H1 (cell line): ENCODE measurements at regions not wholly inside any gene's neighbourhood (a gene's known extent, or its start where the extent isn't known, plus 50 kb on each side); places are given as distances from the start of the nearest gene placed in this dataset.
A peak's percentile ranks its signal among the peaks of the same experiment; 100 is the strongest.

Experiments
- CTCF ChIA-PET: fragments of 300-600 bp; sonication (Branson Sonifier 250); formaldehyde crosslinking; loops from one replicate; lab custom pipeline; 2021; ENCODE audit not compliant: partially characterized antibody; lab: Charles Lee
- POLR2A ChIA-PET: fragments of 300-600 bp; sonication (Branson Sonifier 250); formaldehyde crosslinking; loops from one replicate; lab custom pipeline; 2021; ENCODE audit warnings: inconsistent platforms; ENCODE audit not compliant: partially characterized antibody; lab: Charles Lee
- DNase-seq, 2 experiments: peaks; one replicate each; pipeline versions ENCODE4 v3.0.0 to v3.0.0-alpha.2; 2010 to 2022; ENCODE audit warnings: low spot score in 2 of 2, low read depth in 1 of 2, mixed read lengths in 1 of 2
- FAIRE-seq: peaks from 2 replicates; lab custom pipeline; 2011; peaks lifted over from hg19 to GRCh38; lab: Jason Lieb, UNC
- H2AFZ ChIP-seq: 2 replicates; pipeline ENCODE4 v1.8.1; 2012; ENCODE audit warnings: low read length, inconsistent platforms
- H2AK5ac ChIP-seq: 2 replicates; pipeline ENCODE4 v1.6.1; 2013; ENCODE audit warnings: low read depth, low read length
- H2BK120ac ChIP-seq: replicated peaks from 2 replicates; pipeline ENCODE3; 2013; ENCODE audit warnings: low read depth, low read length, inconsistent platforms
- H2BK12ac ChIP-seq: 2 replicates; pipeline ENCODE4 v1.6.1; 2013; ENCODE audit warnings: low read depth, low read length
- H2BK15ac ChIP-seq: 2 replicates; pipeline ENCODE4 v1.6.1; 2013; ENCODE audit warnings: low read length
- H2BK20ac ChIP-seq: 2 replicates; pipeline ENCODE4 v1.6.1; 2013; ENCODE audit warnings: low read length
- H2BK5ac ChIP-seq: 2 replicates; pipeline ENCODE4 v1.6.1; 2013; ENCODE audit warnings: low read depth, low read length
- H3K14ac ChIP-seq: 2 replicates; pipeline ENCODE4 v1.6.1; 2013; ENCODE audit warnings: inconsistent platforms; ENCODE audit not compliant: insufficient read length
- H3K18ac ChIP-seq: 2 replicates; pipeline ENCODE4 v1.6.1; 2013; ENCODE audit warnings: low read length; ENCODE audit errors: extremely low read depth
- H3K23ac ChIP-seq: 2 replicates; pipeline ENCODE4 v1.6.1; 2013; ENCODE audit warnings: inconsistent platforms; ENCODE audit not compliant: insufficient read length
- H3K23me2 ChIP-seq: 2 replicates; pipeline ENCODE4 v1.6.1; 2013; ENCODE audit warnings: low read depth, low read length
- H3K27ac ChIP-seq: 2 replicates; pipeline ENCODE4 v1.6.1; 2011; ENCODE audit warnings: low read depth, low read length, inconsistent platforms
- H3K27me3 ChIP-seq, 4 experiments: replicated peaks in 1 of 4; 1 replicate in 1 of 4; 2 replicates in 3 of 4; pipeline versions ENCODE4 v1.6.1 to v1.8.1; 2011 to 2013; ENCODE audit warnings: low read length in 3 of 4, mild to moderate bottlenecking in 3 of 4, inconsistent platforms in 2 of 4, mixed read lengths in 2 of 4, moderate library complexity in 1 of 4; ENCODE audit not compliant: control insufficient read depth in 3 of 4, insufficient read depth in 3 of 4; ENCODE audit errors: extremely low read depth in 1 of 4
- H3K36me3 ChIP-seq, 4 experiments: 2 replicates each; pipeline versions ENCODE4 v1.6.1 to v1.8.1; 2011 to 2013; ENCODE audit warnings: mild to moderate bottlenecking in 4 of 4, low read length in 3 of 4, moderate library complexity in 2 of 4, control low read depth in 1 of 4, inconsistent platforms in 1 of 4; ENCODE audit not compliant: insufficient read depth in 4 of 4, control insufficient read depth in 2 of 4
- H3K4ac ChIP-seq: replicated peaks from 2 replicates; pipeline ENCODE3; 2013; ENCODE audit warnings: low read length, low read depth, mixed read lengths, inconsistent platforms; ENCODE audit not compliant: insufficient read length
- H3K4me1 ChIP-seq, 4 experiments: replicated peaks in 1 of 4; 1 replicate in 1 of 4; 2 replicates in 3 of 4; pipeline versions ENCODE4 v1.6.1 to v1.8.1; 2011 to 2013; ENCODE audit warnings: low read length in 3 of 4, inconsistent platforms in 2 of 4, mixed read lengths in 1 of 4; ENCODE audit not compliant: insufficient read depth in 4 of 4, control insufficient read depth in 3 of 4
- H3K4me2 ChIP-seq, 2 experiments: 2 replicates each; pipeline versions ENCODE4 v1.6.1 to v1.8.1; 2011 to 2013; ENCODE audit warnings: low read depth in 2 of 2, low read length in 2 of 2, control low read depth in 1 of 2, inconsistent platforms in 1 of 2, mild to moderate bottlenecking in 1 of 2; ENCODE audit not compliant: insufficient read depth in 1 of 2
- H3K4me3 ChIP-seq, 4 experiments: fragments of 200-600, 300-600 bp in 1 of 4; sonication (generic), shearing (Covaris generic), sonication (Bioruptor Twin) in 1 of 4; 2 replicates each; pipeline versions ENCODE4 v1.5.1 to v1.8.1; 2011 to 2016; ENCODE audit warnings: low read length in 4 of 4, low read depth in 3 of 4, control low read depth in 2 of 4, inconsistent platforms in 2 of 4, mild to moderate bottlenecking in 2 of 4, mixed read lengths in 1 of 4, moderate library complexity in 1 of 4; ENCODE audit not compliant: insufficient read depth in 2 of 4; ENCODE audit errors: extremely low read depth in 1 of 4
- H3K56ac ChIP-seq: replicated peaks from 2 replicates; pipeline ENCODE3; 2013; ENCODE audit warnings: low read depth, mild to moderate bottlenecking, mixed read lengths, low read length, inconsistent platforms; ENCODE audit not compliant: insufficient read length
- H3K79me1 ChIP-seq: 2 replicates; pipeline ENCODE4 v1.6.1; 2013; ENCODE audit warnings: low read depth, low read length, control low read depth
- H3K79me2 ChIP-seq, 2 experiments: 2 replicates each; pipeline versions ENCODE4 v1.6.1 to v1.8.1; 2012 to 2013; ENCODE audit warnings: low read length in 2 of 2, mild to moderate bottlenecking in 2 of 2, inconsistent platforms in 1 of 2; ENCODE audit not compliant: insufficient read depth in 2 of 2, control insufficient read depth in 1 of 2
- H3K9ac ChIP-seq, 4 experiments: replicated peaks in 1 of 4; 1 replicate in 1 of 4; 2 replicates in 3 of 4; pipeline versions ENCODE4 v1.6.1 to v1.8.1; 2011 to 2013; ENCODE audit warnings: low read depth in 3 of 4, low read length in 3 of 4, control low read depth in 2 of 4, mild to moderate bottlenecking in 2 of 4, moderate library complexity in 2 of 4, inconsistent platforms in 1 of 4; ENCODE audit errors: extremely low read depth in 1 of 4
- H3K9me3 ChIP-seq, 2 experiments: 2 replicates each; pipeline versions ENCODE4 v1.6.1 to v1.8.1; 2012 to 2013; ENCODE audit warnings: mild to moderate bottlenecking in 2 of 2, moderate library complexity in 2 of 2, control low read depth in 1 of 2, inconsistent platforms in 1 of 2, low read depth in 1 of 2, low read length in 1 of 2, mixed read lengths in 1 of 2; ENCODE audit not compliant: insufficient read depth in 2 of 2
- H4K20me1 ChIP-seq, 2 experiments: replicated peaks in 1 of 2; 2 replicates each; pipeline versions ENCODE3 to v1.8.1; 2011 to 2013; ENCODE audit warnings: inconsistent platforms in 2 of 2, low read length in 2 of 2, mild to moderate bottlenecking in 1 of 2; ENCODE audit not compliant: insufficient read depth in 2 of 2, control insufficient read depth in 1 of 2
- H4K5ac ChIP-seq: 2 replicates; pipeline ENCODE4 v1.6.1; 2013; ENCODE audit warnings: low read length, low read depth, mixed read lengths, inconsistent platforms; ENCODE audit not compliant: insufficient read length
- H4K8ac ChIP-seq: 2 replicates; pipeline ENCODE4 v1.8.0; 2013; ENCODE audit warnings: mild to moderate bottlenecking, moderate library complexity, low read length, inconsistent platforms; ENCODE audit not compliant: insufficient read depth; ENCODE audit errors: extremely low read depth
- H4K91ac ChIP-seq: replicated peaks from 2 replicates; pipeline ENCODE3; 2013; ENCODE audit warnings: low read length, mixed read lengths, inconsistent platforms; ENCODE audit not compliant: insufficient read length
- EZH2 ChIP-seq: fragments of 200-600 bp; sonication (generic); IDR thresholded peaks from 2 replicates; pipeline ENCODE4 v1.7.1; 2012; ENCODE audit warnings: low read depth, mild to moderate bottlenecking, moderate library complexity, low read length, inconsistent platforms; ENCODE audit not compliant: severe bottlenecking
- GTF2F1 ChIP-seq: IDR thresholded peaks from 2 replicates; pipeline ENCODE4 v1.6.1; 2012; ENCODE audit warnings: low read depth, low read length, improper control_type of control experiment, borderline replicate concordance
- JUND ChIP-seq: IDR thresholded peaks from 2 replicates; pipeline ENCODE4 v1.6.1; 2011; ENCODE audit warnings: mild to moderate bottlenecking, improper control_type of control experiment, low read length
- RAD21 ChIP-seq, 2 experiments: IDR thresholded peaks in 1 of 2; conservative IDR thresholded peaks in 1 of 2; 2 replicates each; pipeline ENCODE4 v1.6.1; 2011; ENCODE audit warnings: low read depth in 2 of 2, low read length in 2 of 2, improper control_type of control experiment in 1 of 2, inconsistent platforms in 1 of 2, mild to moderate bottlenecking in 1 of 2, moderate library complexity in 1 of 2
- WGBS, 2 experiments: shearing (Covaris generic) in 1 of 2; methylation state at CpG; one replicate each; pipeline versions ENCODE4 v1.1.6 to v1.1.7; 2013 to 2015; ENCODE audit warnings: low lambda C conversion rate in 2 of 2, mixed read lengths in 2 of 2, inconsistent platforms in 1 of 2, low coverage in 1 of 2, missing lambda C conversion rate in 1 of 2; ENCODE audit not compliant: insufficient replicate concordance in 2 of 2, insufficient coverage in 1 of 2, insufficient read length in 1 of 2; ENCODE audit errors: extremely low coverage in 1 of 2, missing lambda C conversion rate in 1 of 2; 5-methylcytosine and 5-hydroxymethylcytosine counted together

- TF ChIP-seq EZH2, result no peak
Observed at GRCh38 chr2:12415536-12415935, 301.2 kb upstream of the TRIB2 start (continued).

GRCh38 chr2:12416600-12416999, 300.1 kb upstream of the TRIB2 start:
- TF ChIP-seq RAD21 (IDR thresholded peaks at IDR 0.05 in 1 of 2, conservative IDR thresholded peaks at IDR 0.05 in 1 of 2; ENCODE audit: low read depth in 2 of 2, low read length in 2 of 2), result peak in 1 of 2 experiments; percentile 21; a peak in 2 of 4 replicates
- TF ChIP-seq GTF2F1, result no peak
- no peak for TF ChIP-seq JUND
- peaks cover 0 to 1% (median 0%) of the 10 kb centered on the region in 4 experiments; a peak in 1 of 7 replicates for H3K27me3 ChIP-seq
- H2AK5ac ChIP-seq, result no peak overlapping the region
- no peak overlapping the region for H2BK15ac ChIP-seq
- 94% methylated on average over 6 of the region's 6 CpGs; no CpG with 5 or more reads in 1 of the 2 experiments for WGBS, 2 experiments
- no peak overlapping the region for H4K5ac ChIP-seq
- no peak overlapping the region for H3K14ac ChIP-seq
- H2BK12ac ChIP-seq, result no peak overlapping the region
- no peaks in the 10 kb centered on the region for H3K4me1 ChIP-seq
- DNase-seq (no peak), FAIRE-seq (no peak)
- H2BK5ac ChIP-seq, result no peak overlapping the region
- H4K20me1 ChIP-seq, result no peaks in the 10 kb centered on the region
- H3K23ac ChIP-seq, result no peak overlapping the region
- H3K9ac ChIP-seq, result no peak overlapping the region
- no peak overlapping the region for H3K4ac ChIP-seq
- H3K9me3 ChIP-seq, result no peaks in the 10 kb centered on the region; a peak in 1 of 4 replicates
- H3K56ac ChIP-seq, result no peak overlapping the region
- H3K23me2 ChIP-seq, result no peaks in the 10 kb centered on the region
- no peak overlapping the region for H4K91ac ChIP-seq
- H3K4me3 ChIP-seq, result no peak overlapping the region
- no peak overlapping the region for H3K27ac ChIP-seq
- no peaks in the 10 kb centered on the region for H3K79me2 ChIP-seq
- no peaks in the 10 kb centered on the region for H3K36me3 ChIP-seq
- H3K18ac ChIP-seq, result no peak overlapping the region
- CTCF ChIA-PET, result no interaction called here
- POLR2A ChIA-PET, result no interaction called here
- no peak overlapping the region for H2BK20ac ChIP-seq
- no peak overlapping the region for H3K4me2 ChIP-seq
- no peak overlapping the region for H2BK120ac ChIP-seq
- no peaks in the 10 kb centered on the region for H3K79me1 ChIP-seq
- H2AFZ ChIP-seq, result no peak overlapping the region
- no peak overlapping the region for H4K8ac ChIP-seq
